ENCODE measurements at regions not wholly inside any gene's neighbourhood (a gene's known extent, or its start where the extent isn't known, plus 50 kb on each side); places are given as distances from the start of the nearest gene placed in this dataset.
A peak's percentile ranks its signal among the peaks of the same experiment; 100 is the strongest.

- peak; percentile 59 for DNase-seq (ENCODE audit: extremely low spot score, unreplicated experiment)
- Mint-ChIP-seq H3K27me3 (ENCODE audit: unreplicated experiment) (no peaks in the 10 kb centered on the region), H3K9me3 (ENCODE audit: unreplicated experiment) (peaks cover 28% of the 10 kb centered on the region), H3K27ac (ENCODE audit: unreplicated experiment) (no peak overlapping the region), H3K4me3 (ENCODE audit: unreplicated experiment) (no peak overlapping the region), H3K4me1 (ENCODE audit: unreplicated experiment) (no peaks in the 10 kb centered on the region), H3K36me3 (ENCODE audit: unreplicated experiment) (no peaks in the 10 kb centered on the region)
- no peak for TF ChIP-seq CTCF (IDR thresholded peaks at IDR 0.05)
Observed at GRCh38 chr5:3025392-3025791, 273.9 kb upstream of the IRX2 start.

GRCh38 chr5:3024976-3025375 lies 273.5 kb upstream of the IRX2 start:
- H3K9me3 Mint-ChIP-seq (ENCODE audit: unreplicated experiment), result peaks cover 28% of the 10 kb centered on the region
- DNase-seq (ENCODE audit: extremely low spot score, unreplicated experiment), result peak; percentile 49
- no peaks in the 10 kb centered on the region for H3K4me1 Mint-ChIP-seq (ENCODE audit: unreplicated experiment)
- TF ChIP-seq CTCF (IDR thresholded peaks at IDR 0.05), result no peak
- no peak overlapping the region for H3K4me3 Mint-ChIP-seq (ENCODE audit: unreplicated experiment)
- no peak overlapping the region for H3K27ac Mint-ChIP-seq (ENCODE audit: unreplicated experiment)
- H3K27me3 Mint-ChIP-seq (ENCODE audit: unreplicated experiment), result no peaks in the 10 kb centered on the region
- no peaks in the 10 kb centered on the region for H3K36me3 Mint-ChIP-seq (ENCODE audit: unreplicated experiment)

- peak; percentile 73 for DNase-seq (ENCODE audit: extremely low spot score, unreplicated experiment)
- H3K27me3 Mint-ChIP-seq (ENCODE audit: unreplicated experiment), result no peaks in the 10 kb centered on the region
- TF ChIP-seq CTCF (IDR thresholded peaks at IDR 0.05), result no peak
- no peak overlapping the region for H3K4me3 Mint-ChIP-seq (ENCODE audit: unreplicated experiment)
- H3K27ac Mint-ChIP-seq (ENCODE audit: unreplicated experiment), result no peak overlapping the region
- H3K4me1 Mint-ChIP-seq (ENCODE audit: unreplicated experiment), result no peaks in the 10 kb centered on the region
- no peaks in the 10 kb centered on the region for H3K36me3 Mint-ChIP-seq (ENCODE audit: unreplicated experiment)
- H3K9me3 Mint-ChIP-seq (ENCODE audit: unreplicated experiment), result peaks cover 28% of the 10 kb centered on the region
Observed at GRCh38 chr5:3024554-3024953, 273.1 kb upstream of the IRX2 start.

GRCh38 chr5:3024126-3024525 lies 272.6 kb upstream of the IRX2 start:
- Mint-ChIP-seq H3K9me3 (ENCODE audit: unreplicated experiment) (peaks cover 29% of the 10 kb centered on the region), H3K27ac (ENCODE audit: unreplicated experiment) (no peak overlapping the region), H3K27me3 (ENCODE audit: unreplicated experiment) (no peaks in the 10 kb centered on the region), H3K4me3 (ENCODE audit: unreplicated experiment) (no peak overlapping the region), H3K36me3 (ENCODE audit: unreplicated experiment) (no peaks in the 10 kb centered on the region), H3K4me1 (ENCODE audit: unreplicated experiment) (no peaks in the 10 kb centered on the region)
- peak; percentile 49 for DNase-seq (ENCODE audit: extremely low spot score, unreplicated experiment)
- TF ChIP-seq CTCF (IDR thresholded peaks at IDR 0.05), result no peak

- Mint-ChIP-seq H3K9me3 (ENCODE audit: unreplicated experiment) (peaks cover 30% of the 10 kb centered on the region), H3K27ac (ENCODE audit: unreplicated experiment) (no peak overlapping the region), H3K27me3 (ENCODE audit: unreplicated experiment) (no peaks in the 10 kb centered on the region), H3K4me1 (ENCODE audit: unreplicated experiment) (no peaks in the 10 kb centered on the region), H3K4me3 (ENCODE audit: unreplicated experiment) (no peak overlapping the region), H3K36me3 (ENCODE audit: unreplicated experiment) (no peaks in the 10 kb centered on the region)
- TF ChIP-seq CTCF (IDR thresholded peaks at IDR 0.05), result no peak
- DNase-seq (ENCODE audit: extremely low spot score, unreplicated experiment), result peak; percentile 64
Observed at GRCh38 chr5:3023656-3024055, 272.2 kb upstream of the IRX2 start.
